Stimulated activated CD8-positive, alpha-beta memory T cell treated with anti-CD3 and anti-CD28 coated beads, Interleukin-2, amount 100 ng/mL, for 1 hour (primary cell): ENCODE measurements at regions not wholly inside any gene's neighbourhood (a gene's known extent, or its start where the extent isn't known, plus 50 kb on each side); places are given as distances from the start of the nearest gene placed in this dataset.

ENCODE experiments used
- DNase-seq, 2 donors: peaks; one replicate each; pipeline ENCODE4 v3.0.0-alpha.2; 2020; ENCODE audit warnings: low read depth in 2 of 2

DNA sequence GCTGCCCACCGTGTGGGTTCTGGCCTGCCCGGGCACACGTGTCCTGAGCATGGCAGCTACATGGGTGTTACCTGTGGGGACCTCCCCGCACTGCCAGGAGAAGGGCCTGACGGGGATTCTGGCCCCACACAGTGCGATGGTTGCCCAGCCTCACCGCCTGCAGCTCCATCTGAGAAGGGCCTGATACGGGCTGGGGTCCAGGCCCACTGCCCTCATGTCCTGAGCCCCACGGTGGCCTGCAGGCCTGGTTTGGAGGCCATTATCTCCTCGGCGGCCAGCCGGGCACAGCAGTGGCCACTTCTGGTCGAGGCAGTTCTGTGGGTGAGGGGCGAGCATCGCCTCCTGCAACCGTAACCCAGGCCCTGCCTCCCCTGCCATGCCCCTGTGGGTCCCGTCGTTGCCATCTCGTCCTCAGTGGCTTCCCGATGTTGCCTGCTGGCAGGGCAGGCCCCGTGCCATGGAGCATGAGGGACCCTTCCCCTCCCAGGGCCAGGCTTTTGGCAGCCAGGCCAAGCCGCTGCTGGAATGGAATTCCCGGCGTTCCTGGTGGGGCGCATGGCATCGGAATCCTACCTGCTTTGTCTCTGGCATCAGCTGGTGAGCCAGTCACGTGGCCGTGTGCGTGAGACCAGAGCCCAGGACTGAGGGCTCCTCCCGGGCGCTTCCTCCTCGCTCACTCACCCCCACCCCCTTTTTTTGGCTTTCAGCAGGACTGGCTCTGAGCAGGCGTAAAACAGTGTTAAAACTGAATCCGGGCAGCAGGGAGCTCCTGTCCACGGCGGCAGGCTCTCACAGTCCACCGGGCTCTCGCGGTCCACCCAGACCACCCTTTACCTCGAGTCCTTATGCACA is 71.9 kb upstream of the PPARA start:
- DNase-seq = no peak

DNA sequence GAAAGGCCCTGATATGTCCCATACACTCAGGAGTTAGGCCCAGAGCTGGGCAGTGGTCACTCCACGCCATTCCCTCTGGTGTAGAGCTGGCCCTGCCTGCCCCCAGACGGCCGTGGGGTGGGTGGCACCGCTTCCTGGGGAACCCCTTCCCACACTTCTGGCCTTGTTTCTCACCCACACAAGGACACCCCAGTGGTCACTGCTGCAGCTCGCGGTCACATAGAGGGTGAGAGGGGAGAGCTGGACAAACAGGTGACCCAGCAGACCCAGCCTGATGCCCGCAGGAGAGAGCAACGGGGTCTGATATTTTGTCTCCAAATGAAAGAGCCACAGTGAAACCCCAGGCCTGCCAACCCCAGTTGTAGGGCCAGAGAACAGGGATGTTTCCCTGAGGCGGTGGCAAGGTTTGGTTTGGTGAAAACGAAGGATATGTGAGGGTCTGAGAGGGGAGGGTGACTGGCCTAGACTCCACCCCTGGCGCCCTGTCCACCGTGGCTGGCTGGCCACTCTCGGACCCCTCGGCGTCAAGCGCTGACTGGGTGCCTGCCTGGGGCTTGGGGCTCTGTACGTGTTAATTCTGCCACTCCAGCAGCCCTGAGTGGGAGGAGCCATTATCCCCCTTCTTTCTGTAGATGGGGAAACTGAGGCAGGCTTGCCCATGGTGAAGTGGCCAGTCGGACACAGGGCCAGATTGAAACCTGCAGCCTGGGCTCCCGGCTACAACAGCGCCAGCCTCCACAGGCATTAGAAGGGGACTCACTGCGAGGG is 71.0 kb upstream of the PPARA start:
- DNase-seq = no peak

DNA sequence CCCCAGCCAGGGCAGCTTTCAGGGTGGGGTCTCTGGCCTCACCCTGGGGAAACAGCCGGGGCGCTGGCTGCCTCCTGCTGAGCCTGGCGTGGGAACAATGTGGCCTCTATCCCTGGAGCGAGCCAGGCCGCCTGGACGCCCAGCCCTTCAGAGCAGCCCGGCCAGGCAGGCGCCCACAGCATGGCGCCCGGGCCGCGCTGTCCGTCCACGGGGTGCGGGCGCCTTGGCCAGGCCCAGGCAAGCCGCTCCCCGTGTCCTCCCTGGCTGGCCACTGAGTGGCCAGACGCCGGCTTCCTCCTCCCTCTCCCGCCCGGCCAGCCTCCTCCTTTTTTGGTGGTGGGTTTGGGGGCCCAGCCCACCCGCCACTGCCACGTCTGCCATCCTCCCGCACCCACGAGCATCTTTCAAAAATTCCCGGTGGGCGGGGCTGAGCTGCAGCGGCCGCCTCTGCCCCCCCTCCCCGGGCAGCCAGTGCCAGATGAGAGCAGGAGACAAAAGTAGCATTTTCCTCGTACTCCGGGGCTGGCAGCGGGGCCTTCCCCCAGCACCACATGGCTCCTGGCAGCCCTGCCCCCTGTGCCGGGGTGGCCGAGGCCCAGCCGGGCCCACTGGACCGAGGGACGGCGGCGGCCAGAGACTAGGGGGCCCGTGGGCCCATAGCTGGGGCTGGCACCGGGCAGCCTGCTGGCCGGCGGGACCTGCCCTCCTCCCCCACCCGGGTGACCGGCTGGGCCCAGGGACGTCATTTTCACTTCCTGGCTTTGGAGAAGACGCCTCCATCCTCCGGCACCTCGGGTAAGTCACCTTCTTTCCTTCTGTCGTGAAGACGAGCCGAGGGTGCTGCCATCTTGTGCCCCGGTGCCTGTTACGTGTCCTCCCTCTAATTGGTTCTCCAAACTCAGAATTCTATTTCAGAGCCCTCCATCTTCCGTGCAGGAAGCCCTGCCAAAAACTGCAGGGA is 70.2 kb upstream of the PPARA start:
- no peak for DNase-seq

DNA sequence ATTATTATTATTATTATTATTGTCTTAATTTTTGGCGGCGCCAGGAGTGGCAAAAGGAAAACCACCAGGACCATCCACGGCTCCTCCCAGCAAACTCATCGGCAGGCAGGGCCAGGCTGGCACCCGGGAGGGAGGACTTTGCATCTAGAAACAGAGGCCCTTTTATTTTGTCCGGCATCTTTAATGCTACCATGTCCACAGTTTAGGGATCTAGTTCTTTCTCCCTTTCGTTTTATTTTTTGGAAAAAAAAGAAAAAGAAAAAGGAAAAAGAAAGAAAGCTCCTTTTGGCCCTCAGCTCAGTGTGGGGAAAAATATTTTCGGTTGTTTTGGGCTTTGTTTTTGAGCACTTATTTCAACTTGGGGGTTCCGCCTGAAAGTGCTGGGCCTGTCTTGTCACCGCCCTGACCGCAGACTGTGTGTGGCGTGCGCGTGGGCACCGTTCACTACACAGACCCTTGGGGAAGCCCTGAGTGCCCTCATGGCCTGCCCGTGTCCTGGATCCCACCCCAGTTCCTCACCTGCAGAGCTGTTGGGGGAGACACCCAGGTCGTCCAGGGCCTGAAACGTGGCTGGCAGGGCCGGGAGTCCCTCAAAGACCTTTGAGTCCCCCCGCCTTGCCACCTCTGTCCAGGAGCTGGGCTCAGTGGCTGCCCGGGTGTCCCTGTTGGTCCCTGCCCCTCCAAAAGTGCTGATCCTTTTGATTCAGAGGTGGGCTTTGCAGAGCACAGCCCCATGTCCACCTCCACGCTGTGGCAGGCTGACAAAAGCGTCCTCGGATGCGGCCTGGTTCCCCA is 69.1 kb upstream of the PPARA start:
- no peak for DNase-seq

DNA sequence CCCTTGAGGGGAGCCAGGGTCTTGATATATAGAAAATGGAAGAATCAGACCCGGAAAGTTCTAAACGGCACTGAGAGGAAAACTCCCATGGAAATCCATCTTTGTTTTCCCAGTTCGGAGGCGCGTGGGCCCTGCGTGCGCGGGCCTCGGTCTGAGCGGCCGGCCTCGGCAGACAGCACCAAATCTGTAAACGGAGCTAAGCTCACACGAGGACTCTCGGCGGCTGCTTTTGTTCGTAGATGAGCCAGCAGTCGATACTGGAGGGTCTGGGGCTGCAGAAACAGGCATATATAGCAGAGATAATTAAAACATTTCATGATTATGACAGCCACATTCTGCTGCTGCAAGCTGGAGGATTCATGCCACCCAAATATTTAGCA is 68.5 kb upstream of the PPARA start:
- DNase-seq = no peak

DNA sequence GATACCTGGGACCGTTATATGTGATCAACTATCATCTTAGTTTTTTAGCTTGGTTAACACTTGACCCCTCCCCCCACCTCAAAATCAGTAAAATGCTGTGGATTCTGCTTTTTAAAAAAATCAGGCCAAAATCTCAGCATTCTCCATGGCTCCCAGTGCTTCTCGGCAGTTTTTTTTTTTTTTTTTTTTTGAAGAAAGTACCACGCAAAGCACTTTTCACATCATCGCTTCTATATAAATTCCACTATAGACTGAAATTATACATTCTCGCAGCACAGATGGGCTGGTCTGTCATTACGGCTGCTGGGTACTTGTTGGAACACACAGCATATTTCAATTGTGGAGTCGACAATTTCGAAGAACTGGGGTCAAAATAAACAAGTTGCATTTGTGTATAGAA is 67.7 kb upstream of the PPARA start:
- DNase-seq = no peak

DNA sequence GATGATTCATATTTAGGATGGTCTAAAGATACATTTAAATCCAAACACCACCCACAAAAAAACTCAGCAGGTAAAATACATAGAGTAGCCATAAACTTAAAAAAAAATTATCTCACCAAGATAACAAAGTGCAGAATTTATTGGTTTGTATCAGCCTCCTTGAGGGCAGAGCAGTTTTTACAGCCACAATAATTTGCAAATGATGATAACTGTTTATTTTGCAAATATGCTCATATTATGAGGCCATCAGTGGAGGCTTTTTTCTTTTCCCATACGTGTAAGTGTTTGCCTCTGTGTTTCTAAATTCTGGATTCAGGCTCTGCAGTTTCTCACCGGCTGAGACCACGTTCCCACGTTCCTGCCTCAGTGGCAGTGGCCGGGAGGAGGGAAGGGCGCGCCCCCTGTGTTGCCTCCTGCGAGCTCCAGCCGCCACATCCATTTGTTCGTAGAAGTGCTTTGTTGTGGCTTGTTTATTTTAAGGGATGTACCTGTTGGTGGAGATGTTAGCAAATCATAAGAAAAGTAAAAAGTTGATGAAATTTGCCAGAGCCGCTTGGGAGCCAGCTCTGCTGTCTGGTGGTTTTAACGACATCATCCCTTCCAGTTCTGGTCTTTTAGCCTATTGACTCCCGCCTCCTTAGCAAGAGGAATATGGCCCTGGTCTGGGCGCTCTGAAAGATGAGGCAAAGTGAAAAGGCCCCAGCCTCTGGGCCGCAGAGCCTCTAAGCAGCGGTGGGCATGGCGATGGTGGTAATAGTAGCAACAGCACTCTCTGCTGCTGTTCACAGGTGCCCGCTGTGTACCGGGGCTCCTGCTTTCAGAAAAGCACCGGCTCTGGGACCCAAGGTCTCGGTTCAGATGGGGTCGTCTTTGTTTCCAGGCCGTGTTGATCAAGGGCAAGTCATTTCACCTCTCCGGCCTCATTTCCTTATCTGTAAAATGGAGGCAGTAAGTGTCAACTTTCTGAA is 66.7 kb upstream of the PPARA start:
- no peak for DNase-seq

DNA sequence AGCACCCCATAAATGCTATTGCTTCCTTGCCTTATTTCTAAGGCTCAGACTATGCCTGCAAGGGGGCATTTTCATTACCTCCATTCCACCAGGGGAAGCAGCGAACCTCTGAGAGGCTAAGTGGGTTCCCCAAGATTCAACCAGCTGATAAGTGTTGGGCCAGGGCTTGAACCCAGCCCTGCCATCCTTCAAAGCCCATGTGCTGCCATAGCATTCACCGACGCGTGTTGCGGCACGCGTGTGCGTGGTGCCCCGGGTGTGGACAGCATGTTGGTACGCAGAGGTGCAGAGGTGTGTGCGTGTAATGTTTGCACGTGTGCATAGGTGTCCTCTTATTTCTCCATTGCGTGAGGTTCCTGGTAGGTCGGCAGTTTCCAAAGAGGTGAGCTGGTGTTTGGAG is 66.0 kb upstream of the PPARA start:
- DNase-seq = no peak

DNA sequence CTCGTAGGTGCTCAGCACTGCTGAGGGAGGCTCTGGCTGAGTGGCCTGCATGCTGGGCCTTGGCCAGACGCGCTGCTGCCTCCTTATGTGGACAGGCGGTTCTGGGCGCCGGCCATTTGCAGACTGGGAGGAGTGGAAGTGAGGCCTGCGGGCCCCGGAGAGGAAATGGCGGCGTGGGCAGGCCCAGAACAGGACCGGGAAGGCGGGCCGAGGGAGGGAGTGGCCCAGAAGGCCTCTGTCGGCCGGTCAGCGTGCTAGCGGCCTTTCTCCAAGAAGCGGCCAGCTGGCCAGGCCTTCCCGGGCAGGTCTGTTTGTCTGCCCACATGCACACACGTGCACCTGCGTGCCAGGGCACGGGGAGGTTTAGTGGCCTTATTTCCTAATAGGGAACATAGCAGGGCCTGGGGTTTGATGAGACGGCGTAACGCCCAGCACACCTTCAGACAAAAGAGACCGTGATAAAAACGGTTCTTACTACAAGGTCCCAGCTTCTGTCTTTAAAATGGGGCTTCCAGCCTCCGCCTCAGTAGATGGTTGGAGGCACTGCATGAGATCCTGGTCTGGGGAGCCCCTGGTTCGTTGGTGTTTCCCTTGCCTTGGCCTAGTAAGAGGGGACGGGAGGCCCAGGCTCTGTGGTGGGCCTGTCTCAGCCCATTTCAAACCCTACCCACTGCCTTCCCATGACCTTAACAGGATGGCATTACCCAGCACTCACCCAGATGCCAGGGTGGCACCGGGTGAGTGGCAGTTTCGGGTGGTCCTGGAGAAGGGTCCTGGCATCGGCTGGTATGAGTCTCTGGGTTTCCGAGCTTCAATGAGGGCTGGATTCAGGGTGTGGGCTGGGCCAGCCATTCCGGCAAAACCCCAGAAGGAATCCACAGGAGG is 65.1 kb upstream of the PPARA start:
- DNase-seq = no peak

DNA sequence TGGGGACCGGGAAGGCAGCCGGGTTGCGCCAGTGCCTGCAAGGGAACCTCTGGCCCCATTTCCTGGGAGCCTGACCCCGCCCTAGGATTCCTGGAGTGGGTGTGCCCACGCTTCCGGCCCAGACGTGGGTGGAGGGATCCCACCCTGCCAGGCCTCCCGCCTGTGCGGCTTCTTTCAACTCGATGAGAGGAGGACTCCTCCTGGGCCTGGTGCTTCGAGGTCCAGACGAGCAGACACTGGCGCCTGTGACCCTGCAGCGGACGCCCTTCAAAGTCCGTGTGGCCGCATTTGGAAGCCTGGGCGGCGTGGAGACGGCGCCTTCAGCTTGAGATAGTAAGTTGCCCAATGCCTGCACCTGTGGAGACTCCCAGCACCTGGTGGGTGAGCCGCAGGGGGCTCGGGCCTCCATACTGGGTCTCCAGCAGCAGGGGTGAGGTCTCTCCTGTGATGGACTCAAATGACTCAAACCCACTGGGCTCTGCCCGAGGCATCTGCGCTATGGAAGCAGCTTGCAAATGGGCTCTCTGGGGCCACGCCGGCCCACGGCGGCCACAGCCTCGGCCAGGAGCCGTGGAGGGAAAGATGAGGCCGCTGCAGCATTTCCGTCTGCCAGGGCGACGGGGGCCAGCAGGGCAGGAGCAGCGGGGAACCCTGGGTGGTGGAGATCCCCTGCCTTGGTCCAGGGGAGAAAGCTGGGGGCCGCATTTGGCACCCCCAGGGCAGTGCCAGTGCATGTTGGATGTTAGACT is 64.3 kb upstream of the PPARA start:
- no peak for DNase-seq

DNA sequence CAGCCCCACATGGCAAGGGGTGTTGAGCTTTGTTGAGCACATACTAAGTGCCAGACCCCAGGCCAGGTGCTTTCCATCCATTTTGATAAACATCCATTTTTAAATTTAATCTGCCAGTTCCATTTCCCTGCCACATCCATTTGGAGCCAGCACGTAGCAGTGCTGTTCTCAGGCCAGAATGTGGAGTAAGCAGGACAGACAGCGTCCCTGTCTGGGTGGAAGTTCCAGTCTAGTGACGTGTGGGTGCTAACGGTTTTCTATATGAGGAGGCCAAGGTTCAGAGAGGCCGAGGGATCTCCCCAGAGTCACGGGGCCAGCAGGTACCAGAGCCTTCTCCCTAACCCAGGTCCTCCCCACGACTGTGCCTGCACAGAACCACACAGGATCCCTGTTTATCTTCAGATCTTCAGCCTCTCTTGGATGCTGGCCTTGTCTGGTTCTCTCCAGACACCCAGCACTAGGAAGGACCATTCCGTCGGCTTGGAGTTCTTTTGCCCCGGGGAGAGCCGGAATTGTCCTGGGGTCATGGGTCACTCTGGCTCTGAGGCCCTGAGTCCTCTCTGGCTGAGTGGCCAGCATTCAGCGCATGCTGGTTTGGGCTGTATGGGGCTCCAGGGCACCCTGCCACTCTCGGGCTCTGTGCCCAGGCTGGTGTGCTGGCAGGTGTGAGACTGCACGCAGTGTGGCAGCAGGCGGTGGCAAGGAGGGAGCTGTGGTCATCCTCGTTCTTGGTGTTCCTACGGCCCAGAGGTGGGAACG is 63.6 kb upstream of the PPARA start:
- no peak for DNase-seq

DNA sequence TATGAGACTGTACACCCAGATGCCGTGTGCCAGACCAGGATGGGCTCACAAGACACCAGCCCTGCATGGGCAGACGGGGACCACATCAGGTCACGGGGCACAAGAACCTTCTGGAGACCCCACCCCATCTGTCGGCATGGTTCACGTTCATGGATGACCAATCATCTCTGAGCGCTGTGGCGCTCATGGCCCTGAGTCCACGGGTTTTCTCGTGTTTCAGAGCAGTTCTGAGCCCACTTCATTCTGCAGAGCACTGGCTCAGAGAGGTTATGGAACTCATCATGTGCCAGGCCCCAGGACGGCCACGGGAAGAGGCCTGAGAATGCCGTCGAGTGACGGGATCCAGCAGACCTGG is 63.0 kb upstream of the PPARA start:
- DNase-seq = no peak

DNA sequence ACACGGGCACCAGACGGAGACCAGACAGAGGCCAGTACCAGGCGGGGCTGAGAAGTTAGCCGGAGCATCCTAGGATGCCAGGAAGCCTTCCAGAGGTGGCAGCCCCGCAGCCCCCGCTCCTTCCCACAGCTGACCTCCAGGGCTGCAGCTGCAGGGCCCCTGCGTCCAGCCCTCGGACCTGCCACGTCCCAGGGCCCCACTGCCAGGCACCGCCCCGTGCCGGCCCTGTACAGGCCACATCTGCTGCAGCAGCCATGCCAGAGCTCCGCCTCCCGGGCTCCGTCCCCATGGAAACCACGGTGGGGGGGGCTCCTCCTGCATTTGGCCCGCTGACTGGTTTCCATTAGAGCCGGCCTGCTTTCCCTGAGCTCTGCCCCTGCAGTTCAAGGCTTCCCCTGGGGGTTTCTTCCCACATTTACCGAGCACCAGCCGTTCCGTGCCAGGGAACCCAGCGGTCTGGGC is 62.5 kb upstream of the PPARA start:
- no peak for DNase-seq

DNA sequence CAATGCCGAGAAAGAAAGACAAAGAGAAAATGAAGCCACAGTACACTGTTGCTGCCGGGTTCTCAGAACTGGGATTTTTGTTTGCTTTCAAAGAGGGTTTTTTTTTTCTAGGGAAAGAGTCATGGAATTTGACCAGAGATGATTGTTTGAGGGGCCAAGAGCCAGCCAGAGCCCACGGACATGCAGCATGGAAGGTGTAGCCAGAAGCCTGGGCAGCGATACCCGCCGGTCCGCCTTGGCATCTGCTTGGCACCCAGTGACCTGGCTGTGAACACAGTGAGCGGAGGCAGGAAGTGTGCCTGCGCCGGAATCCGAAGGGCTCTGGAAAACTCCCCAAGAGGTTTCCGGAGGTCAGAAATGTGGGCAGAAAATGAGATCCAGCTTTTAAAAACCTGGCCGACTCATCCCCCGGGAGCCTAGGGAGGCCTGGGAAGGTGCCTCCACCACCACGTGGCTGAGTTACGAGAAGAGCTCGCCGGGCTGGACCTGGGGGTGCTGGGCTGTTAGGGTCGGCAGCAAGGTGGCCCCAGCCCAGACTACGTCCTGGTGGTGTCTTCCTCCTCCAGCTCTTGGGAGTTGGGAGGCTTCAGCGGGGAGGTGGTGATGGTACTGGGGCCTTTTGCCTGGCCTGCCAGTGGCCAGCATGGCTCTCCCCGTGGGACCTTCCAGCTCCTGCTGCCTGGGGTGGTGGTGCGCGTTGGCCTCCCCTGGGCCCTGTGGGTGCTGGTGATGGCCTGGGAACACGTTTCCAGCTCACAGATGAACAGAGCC is 61.6 kb upstream of the PPARA start:
- DNase-seq = no peak

DNA sequence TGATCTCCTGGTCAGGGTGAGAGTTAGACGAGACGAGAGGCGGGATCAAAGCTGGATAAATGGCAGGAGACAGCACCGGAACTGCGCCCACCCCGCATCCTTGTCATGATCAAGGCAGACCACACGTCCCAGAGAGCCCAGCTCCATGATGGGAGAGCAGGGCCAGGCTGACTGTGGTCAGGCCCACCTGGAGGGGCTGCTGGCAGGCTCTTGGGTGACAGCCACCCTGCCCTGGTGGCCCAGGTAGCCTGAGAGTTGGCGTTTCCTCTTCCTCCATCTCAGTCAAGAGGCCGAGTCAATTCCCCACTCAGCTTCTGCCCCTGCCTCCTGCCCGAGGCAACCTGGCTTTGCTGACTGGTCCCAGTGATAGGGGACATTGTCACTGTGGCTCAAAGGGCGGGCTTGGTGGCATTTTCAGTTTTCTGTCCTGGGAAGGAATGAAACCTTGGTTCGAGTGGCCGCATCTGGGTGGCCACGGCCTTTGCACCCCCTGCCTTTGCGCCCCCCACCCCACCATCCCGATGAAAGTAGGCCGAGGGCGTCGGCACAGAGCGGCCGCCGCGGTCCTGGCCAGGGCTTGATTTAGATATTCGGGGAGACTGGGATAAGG is 60.8 kb upstream of the PPARA start:
- DNase-seq = no peak

DNA sequence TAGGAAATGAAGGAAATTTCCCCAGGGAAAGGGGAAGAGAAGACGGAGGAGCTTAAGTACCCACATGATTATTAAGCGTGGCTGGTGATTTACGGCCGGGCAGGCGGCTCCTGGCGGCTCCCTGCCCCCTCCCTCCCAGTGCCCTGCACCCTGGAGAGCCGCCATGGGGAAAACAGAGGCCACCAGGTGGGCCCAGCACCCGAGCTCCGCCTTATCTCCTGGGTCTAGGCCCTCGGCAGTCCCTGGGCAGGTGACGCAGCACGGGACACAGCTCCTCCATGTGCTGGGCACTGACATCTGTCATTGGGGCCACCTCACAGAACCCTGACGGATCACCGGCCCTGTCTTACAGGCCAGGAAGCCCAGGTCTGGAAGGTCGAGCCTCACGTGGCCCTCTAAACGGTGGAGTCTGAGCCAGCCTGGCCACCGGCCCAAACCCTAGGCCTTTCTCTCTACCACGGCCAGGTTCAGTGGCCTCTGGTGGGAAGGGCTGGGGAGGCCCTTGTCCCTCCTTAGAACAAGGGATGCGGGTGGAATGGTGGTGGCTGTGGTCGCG is 60.2 kb upstream of the PPARA start:
- DNase-seq = no peak
